ENCODE measurements at regions not wholly inside any gene's neighbourhood (a gene's known extent, or its start where the extent isn't known, plus 50 kb on each side); places are given as distances from the start of the nearest gene placed in this dataset.

GRCh38 chr7:96899108-96899507, 106.2 kb upstream of the DLX6 start:
- Mint-ChIP-seq H3K4me3 (no peak overlapping the region), H3K9me3 (no peaks in the 10 kb centered on the region), H3K36me3 (ENCODE audit: insufficient read depth in 1 of 3, low read depth in 3 of 3) (no peaks in the 10 kb centered on the region; a peak in 1 of 7 replicates), H3K27me3 (ENCODE audit: low read depth) (peaks cover 9% of the 10 kb centered on the region), H3K4me1 (no peaks in the 10 kb centered on the region), H3K27ac (no peak overlapping the region)
- Histone ChIP-seq H4K5ac (ENCODE audit: insufficient read length, low read depth, low read length) (no peak overlapping the region), H2BK20ac (ENCODE audit: low read depth, low read length, poor library complexity, severe bottlenecking) (no peak overlapping the region), H2BK12ac (ENCODE audit: insufficient read length, low read depth, low read length) (no peak overlapping the region), H2BK120ac (ENCODE audit: low read depth, low read length, poor library complexity, severe bottlenecking) (no peak overlapping the region), H3K4me1 (ENCODE audit: insufficient read depth, low read length) (no peaks in the 10 kb centered on the region), H3K79me1 (ENCODE audit: insufficient read depth, low read depth, low read length, poor library complexity, severe bottlenecking) (no peaks in the 10 kb centered on the region), H4K8ac (replicated peaks; ENCODE audit: insufficient read length, low read depth, low read length) (no peak overlapping the region), H3K56ac (ENCODE audit: insufficient read length, low read depth, low read length) (no peak overlapping the region), H3K14ac (ENCODE audit: insufficient read depth, low read length) (no peak overlapping the region), H4K20me1 (ENCODE audit: control insufficient read depth, insufficient read depth, insufficient read length) (no peaks in the 10 kb centered on the region), H3K4me2 (ENCODE audit: insufficient read depth, insufficient read length, low read length) (no peak overlapping the region), H3K23ac (ENCODE audit: insufficient read length, low read depth, low read length) (no peak overlapping the region), H2AFZ (ENCODE audit: low read length) (no peak overlapping the region), H2AK5ac (ENCODE audit: insufficient read length, low read length) (no peak overlapping the region), H3K18ac (ENCODE audit: insufficient read length, low read depth, low read length) (no peak overlapping the region), H4K91ac (ENCODE audit: insufficient read length, low read depth, low read length) (no peak overlapping the region), H3K9ac (ENCODE audit: extremely low read depth, insufficient read length, low read length) (no peak overlapping the region), H3K27ac (ENCODE audit: insufficient read length, low read depth, low read length) (no peak overlapping the region), H3T11ph (ENCODE audit: low read length) (no peak overlapping the region), H2BK5ac (ENCODE audit: insufficient read length, low read length) (no peak overlapping the region), H3K27me3 (ENCODE audit: insufficient read depth, low read length) (no peaks in the 10 kb centered on the region), H3K23me2 (ENCODE audit: insufficient read length, low read depth, low read length, poor library complexity, severe bottlenecking) (no peaks in the 10 kb centered on the region), H2BK15ac (ENCODE audit: low read depth, low read length) (no peak overlapping the region), H3K4ac (ENCODE audit: low read depth, low read length) (no peak overlapping the region), H3K79me2 (ENCODE audit: insufficient read depth, low read length) (no peaks in the 10 kb centered on the region), H3K9me3 (ENCODE audit: control insufficient read depth, low read depth, low read length) (no peaks in the 10 kb centered on the region)
- no CpG with 5 or more reads among the region's 1 CpG for WGBS (ENCODE audit: extremely low coverage, insufficient read length, low lambda C conversion rate)
- no peak for DNase-seq
- no peak for TF ChIP-seq CTCF (conservative IDR thresholded peaks at IDR 0.05)
